Lower leg skin (tissue), 4 donors: ENCODE measurements at regions not wholly inside any gene's neighbourhood (a gene's known extent, or its start where the extent isn't known, plus 50 kb on each side); places are given as distances from the start of the nearest gene placed in this dataset.

Experiments used
- DNase-seq, 2 donors: peaks; one replicate each; pipeline ENCODE4 v3.0.0-alpha.2; 2019; ENCODE audit warnings: low spot score in 2 of 2
- H3K4me3 ChIP-seq: fragments of 200-600 bp; sonication (generic); 2 replicates; pipeline ENCODE4 v1.5.1; 2017; ENCODE audit warnings: mild to moderate bottlenecking, low read depth; ENCODE audit not compliant: poor library complexity, severe bottlenecking
- POLR2A ChIP-seq, 2 donors: fragments of 450-650 bp; IDR thresholded peaks; one replicate each; pipeline ENCODE4 v1.6.1; 2016 to 2017; ENCODE audit warnings: antibody characterized with exemption in 2 of 2, mild to moderate bottlenecking in 1 of 2, moderate library complexity in 1 of 2
- WGBS, 2 donors: methylation state at CpG; one replicate each; pipeline ENCODE4 v1.1.5; 2018; 5-methylcytosine and 5-hydroxymethylcytosine counted together
- intact Hi-C: fragments of 100-400 bp; cut with DNase I; formaldehyde crosslinking; loops from one replicate; pipeline ENCODE4 v1.15.0; 2023; ENCODE audit warnings: low total_unique reads
- TF ChIP-seq, protein P1 (sequence below), 3 donors: fragments of 450-650 bp; IDR thresholded peaks; one replicate each; pipeline ENCODE4 v1.5.1; 2016; ENCODE audit warnings: antibody characterized with exemption in 3 of 3, mild to moderate bottlenecking in 3 of 3, moderate library complexity in 2 of 3

DNA sequence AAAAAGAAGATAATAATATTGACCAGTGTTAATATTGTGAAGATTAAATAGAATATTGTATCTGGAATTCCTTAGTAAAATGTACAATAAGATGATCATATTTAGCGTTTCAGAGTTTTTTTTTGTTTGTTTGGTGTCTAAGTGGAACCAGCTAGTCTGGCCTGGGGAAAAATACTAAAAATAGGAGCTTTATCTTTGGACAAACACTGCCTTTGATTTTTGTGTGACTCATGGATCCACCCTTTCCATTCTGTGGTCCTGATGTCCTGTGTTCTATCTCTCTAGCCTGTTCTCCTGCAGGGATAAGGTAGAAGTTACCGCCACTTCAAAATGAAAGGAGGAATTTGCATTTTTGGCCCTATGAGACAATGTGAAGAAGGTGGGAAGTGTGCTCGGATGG lies 79.7 kb upstream of the CRBN start:
- H3K4me3 ChIP-seq: no peak overlapping the region
- TF ChIP-seq, protein P1, sequence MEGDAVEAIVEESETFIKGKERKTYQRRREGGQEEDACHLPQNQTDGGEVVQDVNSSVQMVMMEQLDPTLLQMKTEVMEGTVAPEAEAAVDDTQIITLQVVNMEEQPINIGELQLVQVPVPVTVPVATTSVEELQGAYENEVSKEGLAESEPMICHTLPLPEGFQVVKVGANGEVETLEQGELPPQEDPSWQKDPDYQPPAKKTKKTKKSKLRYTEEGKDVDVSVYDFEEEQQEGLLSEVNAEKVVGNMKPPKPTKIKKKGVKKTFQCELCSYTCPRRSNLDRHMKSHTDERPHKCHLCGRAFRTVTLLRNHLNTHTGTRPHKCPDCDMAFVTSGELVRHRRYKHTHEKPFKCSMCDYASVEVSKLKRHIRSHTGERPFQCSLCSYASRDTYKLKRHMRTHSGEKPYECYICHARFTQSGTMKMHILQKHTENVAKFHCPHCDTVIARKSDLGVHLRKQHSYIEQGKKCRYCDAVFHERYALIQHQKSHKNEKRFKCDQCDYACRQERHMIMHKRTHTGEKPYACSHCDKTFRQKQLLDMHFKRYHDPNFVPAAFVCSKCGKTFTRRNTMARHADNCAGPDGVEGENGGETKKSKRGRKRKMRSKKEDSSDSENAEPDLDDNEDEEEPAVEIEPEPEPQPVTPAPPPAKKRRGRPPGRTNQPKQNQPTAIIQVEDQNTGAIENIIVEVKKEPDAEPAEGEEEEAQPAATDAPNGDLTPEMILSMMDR (IDR thresholded peaks at IDR 0.05): no peak
- no peak for TF ChIP-seq POLR2A (IDR thresholded peaks at IDR 0.05)
- no peak for DNase-seq
- WGBS, 2 donors: 85 to 86% methylated on average over 3 of the region's 3 CpGs
- intact Hi-C loops: no loop called here

DNA sequence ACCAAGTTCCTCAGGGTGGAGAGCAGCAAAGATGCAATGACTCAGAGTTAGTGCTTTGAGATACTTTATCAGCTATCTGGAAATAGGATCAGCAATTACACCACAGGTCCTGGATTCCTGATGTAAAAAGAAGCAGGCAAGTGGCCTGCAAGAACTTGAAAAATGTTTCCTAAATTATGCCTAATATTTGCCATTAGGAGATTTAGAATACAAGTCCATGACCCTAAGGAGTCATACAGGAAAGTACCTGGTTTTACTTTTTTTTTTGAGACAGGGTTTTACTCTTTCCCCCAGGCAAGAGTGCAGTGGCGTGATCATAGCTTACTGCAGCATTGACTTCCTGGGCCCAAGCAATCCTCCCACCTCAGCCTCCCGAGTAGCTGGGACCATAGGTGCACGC lies 78.8 kb upstream of the CRBN start:
- 80 to 88% methylated on average over 3 of the region's 3 CpGs for WGBS, 2 donors
- no peak overlapping the region for H3K4me3 ChIP-seq
- intact Hi-C loops: no loop called here
- DNase-seq: no peak
- no peak for TF ChIP-seq POLR2A (IDR thresholded peaks at IDR 0.05)

DNA sequence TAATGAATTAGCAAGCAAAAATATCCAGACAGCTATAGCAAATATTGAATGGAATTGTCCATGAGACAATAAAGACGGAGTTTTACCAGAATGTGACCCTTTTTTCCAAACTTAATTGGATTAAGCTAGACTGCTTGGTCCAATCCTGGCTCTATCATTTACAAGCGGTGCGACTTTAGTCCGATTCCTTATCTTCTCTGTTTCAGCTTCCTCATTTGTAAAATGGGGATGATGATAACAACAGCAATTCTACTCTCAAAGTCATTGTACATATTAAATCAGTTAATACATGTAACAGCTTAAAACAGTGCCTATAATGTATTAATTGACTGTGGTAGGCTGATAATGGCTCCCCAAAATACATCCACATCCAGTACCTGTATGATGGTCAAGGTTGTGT lies 62.1 kb upstream of the CRBN start:
- no peak for DNase-seq
- TF ChIP-seq POLR2A (IDR thresholded peaks at IDR 0.05): no peak
- TF ChIP-seq, protein P1 (IDR thresholded peaks at IDR 0.05): no peak
- 86 to 90% methylated on average over 4 of the region's 4 CpGs for WGBS, 2 donors
- no peak overlapping the region for H3K4me3 ChIP-seq
- intact Hi-C loops: no loop called here

DNA sequence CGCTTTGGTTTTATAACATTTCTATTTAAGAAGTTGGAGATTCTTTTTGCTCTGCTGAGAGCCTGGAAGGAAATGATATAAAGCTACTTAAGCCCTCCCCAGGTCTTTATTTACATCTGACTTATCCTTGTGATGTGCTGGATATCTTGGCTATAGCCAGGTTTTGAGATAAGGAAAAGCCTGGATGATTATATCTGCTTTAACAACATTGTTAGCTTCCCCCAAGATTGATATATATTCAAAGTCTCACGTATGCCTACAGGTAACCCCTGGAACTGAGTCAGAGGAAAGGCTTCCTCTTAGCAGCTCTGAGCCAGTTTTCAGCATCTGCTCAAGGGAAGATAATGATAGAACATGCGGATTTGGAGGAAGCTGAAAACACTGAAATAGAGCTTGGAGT lies 61.5 kb upstream of the CRBN start:
- DNase-seq: no peak
- intact Hi-C loops: no loop called here
- H3K4me3 ChIP-seq: no peak overlapping the region
- TF ChIP-seq POLR2A (IDR thresholded peaks at IDR 0.05): no peak
- TF ChIP-seq, protein P1 (IDR thresholded peaks at IDR 0.05): no peak
- 29 to 30% methylated on average over 3 of the region's 3 CpGs for WGBS, 2 donors

DNA sequence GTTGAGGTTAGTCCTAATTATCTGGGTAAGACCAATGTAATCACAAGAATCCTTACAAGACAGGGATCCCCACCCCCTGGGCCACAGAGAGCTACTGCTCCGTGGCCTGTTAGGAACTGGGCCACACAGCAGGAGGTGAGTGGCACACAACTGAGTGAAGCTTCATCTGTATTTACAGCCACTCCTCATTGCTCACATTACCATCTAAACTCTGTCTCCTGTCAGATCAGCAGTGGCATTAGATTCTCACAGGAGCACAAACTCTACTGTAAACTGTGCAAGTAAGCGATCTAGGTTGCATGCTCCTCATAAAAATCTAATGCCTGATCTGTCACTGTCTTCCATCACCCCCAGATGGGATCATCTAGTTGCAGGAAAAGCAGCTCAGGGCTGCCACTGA lies 58.5 kb upstream of the CRBN start:
- H3K4me3 ChIP-seq: no peak overlapping the region
- TF ChIP-seq, protein P1 (IDR thresholded peaks at IDR 0.05): no peak
- TF ChIP-seq POLR2A (IDR thresholded peaks at IDR 0.05): no peak
- DNase-seq: no peak
- intact Hi-C loops: no loop called here
- 83 to 84% methylated on average over 2 of the region's 2 CpGs for WGBS, 2 donors

DNA sequence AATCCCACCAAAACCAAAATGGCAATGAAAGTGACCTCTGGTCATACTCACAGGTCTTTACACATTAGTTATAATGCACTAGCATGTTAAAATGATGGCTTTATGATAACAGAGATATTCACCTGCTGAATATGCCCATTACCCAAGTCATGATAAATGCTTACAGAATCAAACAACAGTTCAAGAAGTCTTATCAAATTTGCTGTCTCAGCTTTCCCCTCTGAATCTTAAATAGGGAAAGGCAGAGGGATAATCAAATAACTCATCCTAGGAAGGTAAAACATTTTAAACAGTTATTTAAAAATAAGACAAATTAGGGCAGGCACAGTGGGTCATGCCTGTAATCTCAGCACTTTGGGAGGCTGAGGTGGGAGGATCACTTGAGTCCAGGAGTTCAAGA lies 52.8 kb upstream of the CRBN start:
- TF ChIP-seq POLR2A (IDR thresholded peaks at IDR 0.05): no peak
- TF ChIP-seq, protein P1 (IDR thresholded peaks at IDR 0.05): no peak

More for the DNA sequence above, 52.8 kb upstream of the CRBN start:
- no peak overlapping the region for H3K4me3 ChIP-seq
- intact Hi-C loops: no loop called here
- DNase-seq: no peak
